A549 (cell line): ENCODE measurements at regions not wholly inside any gene's neighbourhood (a gene's known extent, or its start where the extent isn't known, plus 50 kb on each side); places are given as distances from the start of the nearest gene placed in this dataset.
"Not testable (repeated sequence)": the region's sequence is repeated elsewhere in the genome, so short reads cannot be mapped to it uniquely, and the experiment has no call there.

Experiments used
- ATAC-seq, 2 experiments: fragments of 200-7000 bp in 1 of 2; fragments of >200 bp in 1 of 2; cut with Nextera tagmentation in 1 of 2; cut with Tn5 transposase in 1 of 2; 3 replicates each; pipeline versions ENCODE4 v1.8.0 to v1.9.1; 2018 to 2020; ENCODE audit warnings: mild to moderate bottlenecking in 1 of 2, moderate library complexity in 1 of 2
- CTCF ChIA-PET: fragments of 300-600 bp; sonication (Branson Sonifier 250); formaldehyde crosslinking; extraction: SDS; loops from one replicate; lab custom pipeline; 2021; ENCODE audit warnings: antibody characterized with exemption, inconsistent platforms; lab: Yijun Ruan, JAX
- POLR2A ChIA-PET: fragments of 350-600 bp; formaldehyde crosslinking; extraction: SDS; loops from one replicate; lab custom pipeline; 2021; ENCODE audit warnings: antibody characterized with exemption, inconsistent platforms; lab: Yijun Ruan, JAX
- DNase-seq, 2 experiments: peaks; one replicate each; pipeline versions ENCODE4 v3.0.0 to v3.0.0-alpha.2; 2011 to 2016; ENCODE audit warnings: low read depth in 1 of 2, low spot score in 1 of 2
- FAIRE-seq: peaks from 2 replicates; lab custom pipeline; 2011; peaks lifted over from hg19 to GRCh38; lab: Jason Lieb, UNC
- H3K27ac ChIP-seq, 2 experiments: fragments of >200 bp; sonication (Bioruptor Twin); formaldehyde crosslinking; 3 replicates each; pipeline ENCODE4 v1.5.1; 2016 to 2017
- H3K4me1 ChIP-seq: fragments of >200 bp; sonication (Bioruptor Twin); formaldehyde crosslinking; 3 replicates; pipeline ENCODE4 v1.6.1; 2016
- H3K4me2 ChIP-seq: fragments of >200 bp; sonication (Bioruptor Twin); formaldehyde crosslinking; 3 replicates; pipeline ENCODE4 v1.6.1; 2016
- H3K4me3 ChIP-seq: fragments of >200 bp; sonication (Bioruptor Twin); formaldehyde crosslinking; 3 replicates; pipeline ENCODE4 v1.5.1; 2016
- H3K9me3 ChIP-seq: fragments of >200 bp; sonication (Bioruptor Twin); formaldehyde crosslinking; 3 replicates; pipeline ENCODE4 v1.6.1; 2016
- BHLHE40 ChIP-seq: IDR thresholded peaks from 2 replicates; pipeline ENCODE4 v1.6.1; 2012; ENCODE audit warnings: low read depth, low read length, inconsistent platforms
- CHD2 ChIP-seq: fragments of 150-350 bp; IDR thresholded peaks from 2 replicates; pipeline ENCODE4 v1.6.1; 2014; ENCODE audit warnings: low read length; ENCODE audit not compliant: partially characterized antibody
- FOSB ChIP-seq: fragments of 250-450 bp; sonication (Bioruptor Pico); IDR thresholded peaks from 2 replicates; pipeline ENCODE4 v1.5.0; 2020; ENCODE audit warnings: mild to moderate bottlenecking, moderate library complexity
- GATA3 ChIP-seq: IDR thresholded peaks from 2 replicates; pipeline ENCODE4 v1.6.1; 2012; ENCODE audit warnings: borderline replicate concordance
- HES2 ChIP-seq: fragments of >200 bp; sonication (Bioruptor Twin); formaldehyde crosslinking; IDR thresholded peaks from 2 replicates; pipeline ENCODE4 v1.6.1; 2016
- HEYL ChIP-seq: fragments of 250-450 bp; sonication (Bioruptor Pico); IDR thresholded peaks from 2 replicates; pipeline ENCODE4 v1.8.0; 2021; ENCODE audit warnings: mild to moderate bottlenecking, moderate library complexity
- JUN ChIP-seq, 2 experiments: fragments of >200 bp; sonication (Bioruptor Twin); formaldehyde crosslinking; IDR thresholded peaks; 2 replicates in 1 of 2; 3 replicates in 1 of 2; pipeline ENCODE4 v1.6.1; 2016 to 2017
- MAFK ChIP-seq: fragments of 450-650 bp; IDR thresholded peaks from 2 replicates; pipeline ENCODE4 v1.6.1; 2014; ENCODE audit not compliant: partially characterized antibody
- MAZ ChIP-seq: fragments of 150-350 bp; IDR thresholded peaks from 2 replicates; pipeline ENCODE4 v1.6.1; 2014; ENCODE audit warnings: antibody characterized with exemption, low read depth, low read length, borderline replicate concordance
- POLR2A ChIP-seq: IDR thresholded peaks from 2 replicates; pipeline ENCODE4 v1.6.1; 2012; ENCODE audit warnings: mild to moderate bottlenecking, low read length
- RCOR1 ChIP-seq: fragments of 150-350 bp; IDR thresholded peaks from 2 replicates; pipeline ENCODE4 v1.6.1; 2014; ENCODE audit warnings: antibody characterized with exemption, low read length, low read depth
- ZSCAN20 ChIP-seq: fragments of 250-450 bp; sonication (Bioruptor Pico); IDR thresholded peaks from 2 replicates; pipeline ENCODE4 v1.8.0; 2022; ENCODE audit warnings: mild to moderate bottlenecking, moderate library complexity
- WGBS: methylation state at CpG from one replicate; pipeline ENCODE4 v1.1.6; 2017; ENCODE audit errors: missing lambda C conversion rate; 5-methylcytosine and 5-hydroxymethylcytosine counted together
- TF ChIP-seq, protein P1 (sequence below): IDR thresholded peaks from 2 replicates; pipeline ENCODE4 v1.6.1; 2012; ENCODE audit warnings: low read depth, borderline replicate concordance
- TF ChIP-seq, protein P2 (sequence below): fragments of 250-450 bp; sonication (Bioruptor Pico); IDR thresholded peaks from 2 replicates; pipeline ENCODE4 v1.5.0; 2020; ENCODE audit warnings: low read depth, mild to moderate bottlenecking, moderate library complexity
- TF ChIP-seq, protein P3 (sequence below): fragments of >200 bp; sonication (Bioruptor Twin); formaldehyde crosslinking; IDR thresholded peaks from 3 replicates; pipeline ENCODE4 v1.5.1; 2016

GRCh38 chr4:106795326-106795725 is 240.8 kb downstream of the DKK2 start:
- ATAC-seq = no peak

GRCh38 chr4:106793933-106794332 is 242.2 kb downstream of the DKK2 start:
- FAIRE-seq (no peak), DNase-seq (no peak), ATAC-seq (no peak)
- ChIA-PET CTCF (no interaction called here), POLR2A (no interaction called here)
- Histone ChIP-seq H3K4me3 (no peak overlapping the region), H3K4me1 (no peaks in the 10 kb centered on the region), H3K4me2 (no peak overlapping the region), H3K27ac (no peak overlapping the region)
- TF ChIP-seq POLR2A (no peak), MAZ (no peak), BHLHE40 (no peak)
- TF ChIP-seq, protein P1, sequence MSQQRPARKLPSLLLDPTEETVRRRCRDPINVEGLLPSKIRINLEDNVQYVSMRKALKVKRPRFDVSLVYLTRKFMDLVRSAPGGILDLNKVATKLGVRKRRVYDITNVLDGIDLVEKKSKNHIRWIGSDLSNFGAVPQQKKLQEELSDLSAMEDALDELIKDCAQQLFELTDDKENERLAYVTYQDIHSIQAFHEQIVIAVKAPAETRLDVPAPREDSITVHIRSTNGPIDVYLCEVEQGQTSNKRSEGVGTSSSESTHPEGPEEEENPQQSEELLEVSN = no peak
- TF ChIP-seq, all 56 proteins: peak for 0
- H3K9me3 ChIP-seq = no peaks in the 10 kb centered on the region

More at GRCh38 chr4:106795326-106795725, 240.8 kb downstream of the DKK2 start:
- TF ChIP-seq GATA3 (no peak), MAFK (peak; percentile 33)
- Histone ChIP-seq H3K4me1 (no peaks in the 10 kb centered on the region), H3K4me2 (no peak overlapping the region), H3K27ac (no peak overlapping the region), H3K4me3 (no peak overlapping the region), H3K9me3 (no peaks in the 10 kb centered on the region)
- WGBS = 13% methylated on average over 1 of the region's 1 CpG
- no peak for DNase-seq
- POLR2A ChIA-PET = no interaction called here
- CTCF ChIA-PET = no interaction called here
- no peak for FAIRE-seq

- Histone ChIP-seq H3K9me3 (no peaks in the 10 kb centered on the region), H3K4me1 (no peaks in the 10 kb centered on the region), H3K4me3 (no peak overlapping the region), H3K27ac (no peak overlapping the region), H3K4me2 (no peak overlapping the region)
- whole genome bisulfite sequencing = 0% methylated on average over 1 of the region's 1 CpG
- FAIRE-seq = no peak
- no peak for TF ChIP-seq JUN (IDR thresholded peaks at IDR 0.05)
- TF ChIP-seq, protein P2, sequence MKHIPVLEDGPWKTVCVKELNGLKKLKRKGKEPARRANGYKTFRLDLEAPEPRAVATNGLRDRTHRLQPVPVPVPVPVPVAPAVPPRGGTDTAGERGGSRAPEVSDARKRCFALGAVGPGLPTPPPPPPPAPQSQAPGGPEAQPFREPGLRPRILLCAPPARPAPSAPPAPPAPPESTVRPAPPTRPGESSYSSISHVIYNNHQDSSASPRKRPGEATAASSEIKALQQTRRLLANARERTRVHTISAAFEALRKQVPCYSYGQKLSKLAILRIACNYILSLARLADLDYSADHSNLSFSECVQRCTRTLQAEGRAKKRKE = no peak
- no peak for TF ChIP-seq MAZ
- TF ChIP-seq, protein P3, sequence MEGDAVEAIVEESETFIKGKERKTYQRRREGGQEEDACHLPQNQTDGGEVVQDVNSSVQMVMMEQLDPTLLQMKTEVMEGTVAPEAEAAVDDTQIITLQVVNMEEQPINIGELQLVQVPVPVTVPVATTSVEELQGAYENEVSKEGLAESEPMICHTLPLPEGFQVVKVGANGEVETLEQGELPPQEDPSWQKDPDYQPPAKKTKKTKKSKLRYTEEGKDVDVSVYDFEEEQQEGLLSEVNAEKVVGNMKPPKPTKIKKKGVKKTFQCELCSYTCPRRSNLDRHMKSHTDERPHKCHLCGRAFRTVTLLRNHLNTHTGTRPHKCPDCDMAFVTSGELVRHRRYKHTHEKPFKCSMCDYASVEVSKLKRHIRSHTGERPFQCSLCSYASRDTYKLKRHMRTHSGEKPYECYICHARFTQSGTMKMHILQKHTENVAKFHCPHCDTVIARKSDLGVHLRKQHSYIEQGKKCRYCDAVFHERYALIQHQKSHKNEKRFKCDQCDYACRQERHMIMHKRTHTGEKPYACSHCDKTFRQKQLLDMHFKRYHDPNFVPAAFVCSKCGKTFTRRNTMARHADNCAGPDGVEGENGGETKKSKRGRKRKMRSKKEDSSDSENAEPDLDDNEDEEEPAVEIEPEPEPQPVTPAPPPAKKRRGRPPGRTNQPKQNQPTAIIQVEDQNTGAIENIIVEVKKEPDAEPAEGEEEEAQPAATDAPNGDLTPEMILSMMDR = no peak
- no peak for TF ChIP-seq HES2
- no peak for TF ChIP-seq FOSB (CRISPR knock-in tag)
- no peak for TF ChIP-seq RCOR1
- TF ChIP-seq CHD2 = no peak
- TF ChIP-seq HEYL (CRISPR knock-in tag) = no peak
- TF ChIP-seq ZSCAN20 (CRISPR knock-in tag) = no peak
- ChIA-PET CTCF (no interaction called here), POLR2A (no interaction called here)
- ATAC-seq = no peak
- no peak for DNase-seq
Observed at GRCh38 chr4:106775636-106776035, 260.5 kb downstream of the DKK2 start.

- H3K9me3 ChIP-seq, ATAC-seq, POLR2A ChIA-PET, H3K4me1 ChIP-seq, H3K27ac ChIP-seq, FAIRE-seq, H3K4me2 ChIP-seq, DNase-seq, CTCF ChIA-PET, H3K4me3 ChIP-seq: not testable (repeated sequence)
- 19% methylated on average over 1 of the region's 1 CpG for WGBS
Observed at GRCh38 chr4:106774055-106774454, 262.1 kb downstream of the DKK2 start.
